ENCODE measurements at regions not wholly inside any gene's neighbourhood (a gene's known extent, or its start where the extent isn't known, plus 50 kb on each side); places are given as distances from the start of the nearest gene placed in this dataset.

- TF ChIP-seq, protein P1, sequence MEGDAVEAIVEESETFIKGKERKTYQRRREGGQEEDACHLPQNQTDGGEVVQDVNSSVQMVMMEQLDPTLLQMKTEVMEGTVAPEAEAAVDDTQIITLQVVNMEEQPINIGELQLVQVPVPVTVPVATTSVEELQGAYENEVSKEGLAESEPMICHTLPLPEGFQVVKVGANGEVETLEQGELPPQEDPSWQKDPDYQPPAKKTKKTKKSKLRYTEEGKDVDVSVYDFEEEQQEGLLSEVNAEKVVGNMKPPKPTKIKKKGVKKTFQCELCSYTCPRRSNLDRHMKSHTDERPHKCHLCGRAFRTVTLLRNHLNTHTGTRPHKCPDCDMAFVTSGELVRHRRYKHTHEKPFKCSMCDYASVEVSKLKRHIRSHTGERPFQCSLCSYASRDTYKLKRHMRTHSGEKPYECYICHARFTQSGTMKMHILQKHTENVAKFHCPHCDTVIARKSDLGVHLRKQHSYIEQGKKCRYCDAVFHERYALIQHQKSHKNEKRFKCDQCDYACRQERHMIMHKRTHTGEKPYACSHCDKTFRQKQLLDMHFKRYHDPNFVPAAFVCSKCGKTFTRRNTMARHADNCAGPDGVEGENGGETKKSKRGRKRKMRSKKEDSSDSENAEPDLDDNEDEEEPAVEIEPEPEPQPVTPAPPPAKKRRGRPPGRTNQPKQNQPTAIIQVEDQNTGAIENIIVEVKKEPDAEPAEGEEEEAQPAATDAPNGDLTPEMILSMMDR (IDR thresholded peaks at IDR 0.05): no peak
- no peak for TF ChIP-seq EZH2 (IDR thresholded peaks at IDR 0.05; ENCODE audit: borderline replicate concordance, insufficient read depth, low read depth, low read length, poor library complexity, severe bottlenecking)
- WGBS (ENCODE audit: insufficient coverage): no CpG with 5 or more reads among the region's 1 CpG
- Histone ChIP-seq H3K9ac (ENCODE audit: low read length) (no peak overlapping the region), H3K4me1 (ENCODE audit: control insufficient read depth in 2 of 2, insufficient read depth in 2 of 2, low read length in 2 of 2) (no peaks in the 10 kb centered on the region), H4K20me1 (ENCODE audit: control insufficient read depth, insufficient read depth, low read length, poor library complexity, severe bottlenecking) (no peaks in the 10 kb centered on the region), H3K9me3 (ENCODE audit: control extremely low read depth in 1 of 3, control insufficient read depth in 2 of 3, insufficient read depth in 1 of 3, low read length in 2 of 3) (peaks cover 0 to 1% (median 0%) of the 10 kb centered on the region in 3 donors), H3K79me2 (ENCODE audit: control insufficient read depth, insufficient read depth, low read length) (no peaks in the 10 kb centered on the region), H3K27ac (ENCODE audit: low read length in 2 of 2) (no peak overlapping the region), H3K36me3 (replicated peaks in 1 of 2; ENCODE audit: control extremely low read depth in 1 of 2, control insufficient read depth in 1 of 2, extremely low read depth in 1 of 2, insufficient read depth in 2 of 2, low read length in 1 of 2) (no peaks in the 10 kb centered on the region), H3K4me2 (replicated peaks; ENCODE audit: low read depth, low read length, poor library complexity, severe bottlenecking) (no peak overlapping the region), H2AFZ (ENCODE audit: insufficient read depth, low read depth, low read length, poor library complexity, severe bottlenecking) (no peak overlapping the region), H3K27me3 (replicated peaks in 1 of 4; ENCODE audit: control extremely low read depth in 1 of 4, control insufficient read depth in 3 of 4, insufficient read depth in 4 of 4, low read length in 3 of 4) (no peaks in the 10 kb centered on the region), H3K4me3 (ENCODE audit: control extremely low read depth in 1 of 5, extremely low read depth in 1 of 5, insufficient read depth in 1 of 5, low read depth in 2 of 5, low read length in 4 of 5) (no peak overlapping the region)
- ChIA-PET POLR2A (no interaction called here), CTCF (no interaction called here)
- ATAC-seq (ENCODE audit: low read depth) (no peak), DNase-seq (no peak)
- intact Hi-C loops (cut with micrococcal nuclease): no loop called here
- H3K4me1 Mint-ChIP-seq: no peaks in the 10 kb centered on the region
- H3K9me3 Mint-ChIP-seq (ENCODE audit: insufficient read depth): peaks cover 5% of the 10 kb centered on the region
- no peak overlapping the region for H3K27ac Mint-ChIP-seq
- H3K27me3 Mint-ChIP-seq: no peaks in the 10 kb centered on the region
- H3K4me3 Mint-ChIP-seq: no peak overlapping the region
These were observed 1069.4 kb downstream of the C4orf33 start for GRCh38 chr4:130165381-130165780.

DNA sequence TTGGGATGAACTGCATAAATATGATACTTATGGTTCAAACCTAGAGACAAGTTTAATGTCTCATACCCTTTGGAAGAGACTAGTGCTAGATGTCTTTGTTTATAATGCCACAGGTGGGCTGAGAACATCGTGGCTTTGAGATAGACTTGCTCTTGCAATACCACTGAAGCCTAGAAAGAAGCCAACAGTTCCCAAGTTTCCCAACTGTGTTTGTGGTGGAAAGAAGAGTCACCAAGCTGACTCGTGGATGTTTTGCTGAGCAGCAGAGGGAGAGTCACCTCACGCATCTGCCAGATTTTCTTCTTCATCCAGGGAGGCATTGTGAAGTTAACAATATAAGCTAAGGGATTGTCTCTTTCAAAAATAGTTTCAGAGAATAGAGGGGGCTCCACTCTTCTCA, 1076.2 kb downstream of the C4orf33 start:
- no peak for TF ChIP-seq EZH2 (IDR thresholded peaks at IDR 0.05; ENCODE audit: borderline replicate concordance, insufficient read depth, low read depth, low read length, poor library complexity, severe bottlenecking)
- TF ChIP-seq, protein P1 (IDR thresholded peaks at IDR 0.05): no peak
- Histone ChIP-seq H4K20me1 (ENCODE audit: control insufficient read depth, insufficient read depth, low read length, poor library complexity, severe bottlenecking) (no peaks in the 10 kb centered on the region), H3K4me3 (ENCODE audit: control extremely low read depth in 1 of 5, extremely low read depth in 1 of 5, insufficient read depth in 1 of 5, low read depth in 2 of 5, low read length in 4 of 5) (no peak overlapping the region), H3K9ac (ENCODE audit: low read length) (no peak overlapping the region), H3K4me1 (ENCODE audit: control insufficient read depth in 2 of 2, insufficient read depth in 2 of 2, low read length in 2 of 2) (no peaks in the 10 kb centered on the region), H3K27ac (ENCODE audit: low read length in 2 of 2) (no peak overlapping the region), H3K9me3 (ENCODE audit: control extremely low read depth in 1 of 3, control insufficient read depth in 2 of 3, insufficient read depth in 1 of 3, low read length in 2 of 3) (peaks cover 0 to 1% (median 0%) of the 10 kb centered on the region in 3 donors), H3K79me2 (ENCODE audit: control insufficient read depth, insufficient read depth, low read length) (no peaks in the 10 kb centered on the region), H3K36me3 (replicated peaks in 1 of 2; ENCODE audit: control extremely low read depth in 1 of 2, control insufficient read depth in 1 of 2, extremely low read depth in 1 of 2, insufficient read depth in 2 of 2, low read length in 1 of 2) (no peaks in the 10 kb centered on the region), H2AFZ (ENCODE audit: insufficient read depth, low read depth, low read length, poor library complexity, severe bottlenecking) (no peak overlapping the region), H3K4me2 (replicated peaks; ENCODE audit: low read depth, low read length, poor library complexity, severe bottlenecking) (no peak overlapping the region), H3K27me3 (replicated peaks in 1 of 4; ENCODE audit: control extremely low read depth in 1 of 4, control insufficient read depth in 3 of 4, insufficient read depth in 4 of 4, low read length in 3 of 4) (no peaks in the 10 kb centered on the region)
- Mint-ChIP-seq H3K9me3 (ENCODE audit: insufficient read depth) (no peaks in the 10 kb centered on the region), H3K4me3 (no peak overlapping the region), H3K27me3 (no peaks in the 10 kb centered on the region), H3K27ac (no peak overlapping the region), H3K4me1 (no peaks in the 10 kb centered on the region)
- DNase-seq (no peak), ATAC-seq (ENCODE audit: low read depth) (no peak)
- intact Hi-C loops (cut with micrococcal nuclease): no loop called here
- ChIA-PET POLR2A (no interaction called here), CTCF (no interaction called here)
- 47% methylated on average over 2 of the region's 3 CpGs for WGBS (ENCODE audit: insufficient coverage)

Measured in B cell (primary cell).